Activated naive CD4-positive, alpha-beta T cell treated with anti-CD3 and anti-CD28 coated beads, Interleukin-2, amount 10 ng/mL, durations not matched to agents 7 days and 5 days (primary cell): ENCODE measurements at regions not wholly inside any gene's neighbourhood (a gene's known extent, or its start where the extent isn't known, plus 50 kb on each side); places are given as distances from the start of the nearest gene placed in this dataset.
"Not testable (repeated sequence)": the region's sequence is repeated elsewhere in the genome, so short reads cannot be mapped to it uniquely, and the experiment has no call there.

ENCODE experiments used
- CTCF ChIA-PET: fragments of 350-600 bp; sonication (Branson Sonifier 250); formaldehyde crosslinking; loops from one replicate; lab custom pipeline; 2021; ENCODE audit warnings: antibody characterized with exemption; lab: Charles Lee
- DNase-seq: peaks from one replicate; pipeline ENCODE4 v3.0.0-alpha.2; 2020
- H3K27ac Mint-ChIP-seq: one replicate; pipeline ENCODE4 v1.8.0; 2021; ENCODE audit warnings: mild to moderate bottlenecking, moderate library complexity, mixed read lengths
- H3K27me3 Mint-ChIP-seq: one replicate; pipeline ENCODE4 v1.8.0; 2021; ENCODE audit warnings: mild to moderate bottlenecking, mixed read lengths
- H3K36me3 Mint-ChIP-seq: one replicate; pipeline ENCODE4 v1.8.0; 2021; ENCODE audit warnings: mixed read lengths
- H3K4me1 Mint-ChIP-seq: one replicate; pipeline ENCODE4 v1.8.0; 2021; ENCODE audit warnings: mixed read lengths
- H3K4me3 Mint-ChIP-seq: one replicate; pipeline ENCODE4 v1.8.0; 2021; ENCODE audit warnings: mild to moderate bottlenecking, moderate library complexity, mixed read lengths
- H3K9me3 Mint-ChIP-seq: one replicate; pipeline ENCODE4 v1.8.0; 2021; ENCODE audit warnings: mixed read lengths

DNA sequence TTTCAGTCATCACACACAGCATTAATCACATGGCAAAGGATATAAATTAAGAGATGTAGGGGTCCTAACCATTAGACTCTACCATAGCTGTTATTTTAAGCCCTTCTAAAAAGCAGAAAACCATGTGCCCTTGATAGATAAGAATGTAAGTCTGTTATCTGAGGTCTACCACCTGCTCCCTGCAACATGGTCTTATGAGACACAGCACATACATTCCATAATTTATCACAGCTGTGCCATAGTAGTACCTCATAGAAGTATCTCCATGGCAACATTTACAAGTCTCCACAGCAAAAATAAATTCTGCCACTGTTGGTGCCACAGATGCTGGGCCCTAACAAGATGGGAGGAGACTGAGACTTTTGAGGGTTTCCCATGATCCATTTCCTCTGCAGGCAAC is 265.4 kb downstream of the KDM5D start:
- peaks cover 17% of the 10 kb centered on the region for H3K4me1 Mint-ChIP-seq
- H3K9me3 Mint-ChIP-seq = no peaks in the 10 kb centered on the region
- no peak overlapping the region for H3K27ac Mint-ChIP-seq
- no peak for DNase-seq
- CTCF ChIA-PET = no interaction called here
- peaks cover 51% of the 10 kb centered on the region for H3K36me3 Mint-ChIP-seq
- H3K4me3 Mint-ChIP-seq = no peak overlapping the region
- no peaks in the 10 kb centered on the region for H3K27me3 Mint-ChIP-seq

- Mint-ChIP-seq H3K4me3 (no peak overlapping the region), H3K27ac (peak overlapping the region; percentile 55), H3K9me3 (peaks cover 2% of the 10 kb centered on the region), H3K27me3 (no peaks in the 10 kb centered on the region), H3K4me1 (peaks cover 19% of the 10 kb centered on the region), H3K36me3 (peaks cover 54% of the 10 kb centered on the region)
- CTCF ChIA-PET = no interaction called here
- no peak for DNase-seq
These were observed 266.6 kb downstream of the KDM5D start for GRCh38 chrY:19477959-19478358.

DNA sequence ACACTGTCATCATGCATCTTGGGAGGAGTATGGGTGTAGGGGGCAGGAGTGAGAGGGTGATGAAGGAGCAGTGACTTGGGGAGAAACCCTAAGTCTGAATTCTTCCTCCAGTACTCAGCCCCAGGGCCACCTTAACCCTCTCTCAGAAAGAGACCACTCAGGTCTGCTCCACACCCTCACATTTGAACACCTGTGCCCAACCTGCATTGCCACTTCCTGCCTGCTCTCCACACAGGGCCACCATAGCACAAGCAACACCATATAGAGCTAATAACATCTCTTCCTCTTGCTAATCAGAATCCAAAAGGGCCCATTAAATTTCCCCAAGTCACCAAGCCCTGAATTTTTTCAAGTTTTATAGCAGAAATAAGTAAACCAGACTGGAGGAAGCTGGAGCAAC is 278.7 kb downstream of the KDM5D start:
- no peak overlapping the region for H3K27ac Mint-ChIP-seq
- no peak for DNase-seq
- CTCF ChIA-PET = no interaction called here
- peaks cover 13% of the 10 kb centered on the region for H3K4me1 Mint-ChIP-seq
- H3K9me3 Mint-ChIP-seq = peaks cover 10% of the 10 kb centered on the region
- H3K27me3 Mint-ChIP-seq = no peaks in the 10 kb centered on the region
- peaks cover 28% of the 10 kb centered on the region for H3K36me3 Mint-ChIP-seq
- no peak overlapping the region for H3K4me3 Mint-ChIP-seq

GRCh38 chrY:19456855-19457448 is 287.6 kb downstream of the KDM5D start:
- Mint-ChIP-seq H3K4me1 (no peaks in the 10 kb centered on the region), H3K9me3 (peaks cover 4% of the 10 kb centered on the region), H3K27ac (no peak overlapping the region), H3K4me3 (no peak overlapping the region), H3K36me3 (peaks cover 34% of the 10 kb centered on the region), H3K27me3 (no peaks in the 10 kb centered on the region)
- CTCF ChIA-PET = no interaction called here
- DNase-seq = no peak

DNA sequence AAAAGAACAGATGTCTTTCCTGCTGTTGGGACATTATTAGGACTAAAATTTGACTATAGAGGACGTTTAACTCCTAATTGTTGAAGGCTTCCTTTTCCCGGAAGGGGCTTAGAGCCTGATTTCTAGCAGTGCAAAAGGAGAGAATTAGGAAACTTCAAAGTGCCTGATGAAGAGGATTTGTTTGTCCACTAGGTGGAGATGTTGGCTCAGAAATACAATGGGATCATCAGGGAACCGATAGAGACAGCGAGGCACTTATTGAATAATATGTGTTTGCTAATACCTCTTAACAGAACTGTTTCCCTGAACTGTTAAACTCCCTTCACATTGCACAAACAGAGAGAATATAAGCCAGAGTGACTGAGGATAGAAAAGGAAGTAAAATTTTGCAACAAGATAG is 311.5 kb downstream of the KDM5D start:
- H3K4me1 Mint-ChIP-seq = peaks cover 11% of the 10 kb centered on the region
- CTCF ChIA-PET = interaction anchor here (1.3 to 1.5 kb wide), 2 partner anchors 69 to 73 kb away, joined by 4 to 5 read pairs; no protein-coding TSS in a partner anchor
- no peak overlapping the region for H3K4me3 Mint-ChIP-seq
- peaks cover 3% of the 10 kb centered on the region for H3K36me3 Mint-ChIP-seq
- H3K27ac Mint-ChIP-seq = no peak overlapping the region
- H3K9me3 Mint-ChIP-seq = peaks cover 3% of the 10 kb centered on the region
- no peaks in the 10 kb centered on the region for H3K27me3 Mint-ChIP-seq
- DNase-seq = no peak

GRCh38 chrY:19427736-19428518 is 316.6 kb downstream of the KDM5D start:
- Mint-ChIP-seq H3K36me3 (no peaks in the 10 kb centered on the region), H3K4me3 (no peak overlapping the region), H3K27ac (no peak overlapping the region), H3K4me1 (peaks cover 4% of the 10 kb centered on the region), H3K9me3 (no peaks in the 10 kb centered on the region), H3K27me3 (no peaks in the 10 kb centered on the region)
- no peak for DNase-seq
- CTCF ChIA-PET = no interaction called here

GRCh38 chrY:19427191-19427590 is 317.3 kb downstream of the KDM5D start:
- not testable (repeated sequence) for DNase-seq

DNA sequence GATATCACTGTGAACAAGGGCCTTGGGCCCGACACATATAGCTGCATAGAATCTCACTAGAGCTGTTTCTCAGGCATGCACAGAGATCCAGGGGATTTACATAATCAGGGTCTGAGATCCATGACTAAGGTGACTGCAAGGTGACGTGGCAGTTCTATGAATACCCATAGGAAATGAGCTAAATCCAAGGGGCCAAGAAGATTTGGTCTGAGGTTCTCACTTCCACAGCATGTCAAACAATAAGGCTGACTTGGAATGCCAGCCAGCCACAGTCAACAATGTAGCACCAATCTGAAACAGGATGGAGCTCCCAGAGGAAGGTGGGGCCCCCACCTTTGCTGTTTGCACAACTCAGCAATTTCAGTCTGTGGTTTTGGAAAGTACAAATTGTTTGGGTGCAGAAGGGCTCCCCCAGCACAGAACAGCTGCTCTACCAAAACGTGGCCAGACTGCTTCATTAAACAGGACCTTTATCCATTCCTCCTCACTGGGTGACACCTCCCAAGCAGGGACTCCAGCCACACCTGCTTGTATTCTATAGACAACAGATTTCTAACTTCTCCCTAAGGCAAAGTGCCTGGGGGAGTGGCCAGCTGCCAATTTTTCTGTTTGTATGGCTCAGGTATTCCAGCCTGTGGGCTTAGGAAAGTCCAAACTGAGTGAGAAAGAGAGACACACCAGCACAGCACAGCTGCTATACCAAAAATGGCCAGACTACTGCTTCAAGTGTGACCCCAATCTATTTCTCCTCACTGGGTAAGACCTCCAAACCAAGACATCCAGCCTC is 333.4 kb downstream of the KDM5D start:
- H3K36me3 Mint-ChIP-seq = no peaks in the 10 kb centered on the region
- peaks cover 13% of the 10 kb centered on the region for H3K4me1 Mint-ChIP-seq
- H3K9me3 Mint-ChIP-seq = no peaks in the 10 kb centered on the region
- H3K27me3 Mint-ChIP-seq = no peaks in the 10 kb centered on the region
- no peak overlapping the region for H3K27ac Mint-ChIP-seq
- H3K4me3 Mint-ChIP-seq = no peak overlapping the region
- CTCF ChIA-PET = no interaction called here
- no peak for DNase-seq

More at GRCh38 chrY:19427191-19427590, 317.3 kb downstream of the KDM5D start:
- H3K27ac Mint-ChIP-seq, H3K4me3 Mint-ChIP-seq, H3K9me3 Mint-ChIP-seq, CTCF ChIA-PET, H3K27me3 Mint-ChIP-seq, H3K36me3 Mint-ChIP-seq, H3K4me1 Mint-ChIP-seq: not testable (repeated sequence)

GRCh38 chrY:19406246-19406645 is 338.3 kb downstream of the KDM5D start:
- CTCF ChIA-PET = no interaction called here
- DNase-seq = no peak
- Mint-ChIP-seq H3K36me3 (no peaks in the 10 kb centered on the region), H3K27ac (no peak overlapping the region), H3K4me3 (no peak overlapping the region), H3K9me3 (no peaks in the 10 kb centered on the region), H3K4me1 (peaks cover 15% of the 10 kb centered on the region), H3K27me3 (no peaks in the 10 kb centered on the region)

DNA sequence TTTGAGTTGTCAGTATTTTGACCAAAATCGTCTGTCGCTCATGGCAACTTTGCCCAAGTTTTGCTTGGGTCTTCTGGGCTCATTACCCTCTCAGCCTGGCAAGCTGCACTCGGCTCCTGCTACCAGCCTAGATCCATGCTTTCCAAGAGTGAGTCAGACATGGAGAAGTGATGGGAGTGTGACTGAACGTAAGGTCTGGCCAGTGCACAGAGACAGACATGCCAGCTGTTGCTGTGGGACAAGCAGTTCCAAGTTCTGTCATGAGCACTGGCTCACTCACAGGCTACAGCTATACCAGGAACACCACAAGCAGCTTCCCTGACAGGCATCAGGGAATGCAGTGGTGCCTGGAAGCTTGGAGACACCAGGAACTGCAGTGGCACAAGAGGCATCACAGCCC is 338.9 kb downstream of the KDM5D start:
- no peak overlapping the region for H3K27ac Mint-ChIP-seq
- CTCF ChIA-PET = no interaction called here
- no peak for DNase-seq
- no peak overlapping the region for H3K4me3 Mint-ChIP-seq
- H3K36me3 Mint-ChIP-seq = no peaks in the 10 kb centered on the region
- no peaks in the 10 kb centered on the region for H3K9me3 Mint-ChIP-seq
- no peaks in the 10 kb centered on the region for H3K27me3 Mint-ChIP-seq
- peaks cover 14% of the 10 kb centered on the region for H3K4me1 Mint-ChIP-seq

DNA sequence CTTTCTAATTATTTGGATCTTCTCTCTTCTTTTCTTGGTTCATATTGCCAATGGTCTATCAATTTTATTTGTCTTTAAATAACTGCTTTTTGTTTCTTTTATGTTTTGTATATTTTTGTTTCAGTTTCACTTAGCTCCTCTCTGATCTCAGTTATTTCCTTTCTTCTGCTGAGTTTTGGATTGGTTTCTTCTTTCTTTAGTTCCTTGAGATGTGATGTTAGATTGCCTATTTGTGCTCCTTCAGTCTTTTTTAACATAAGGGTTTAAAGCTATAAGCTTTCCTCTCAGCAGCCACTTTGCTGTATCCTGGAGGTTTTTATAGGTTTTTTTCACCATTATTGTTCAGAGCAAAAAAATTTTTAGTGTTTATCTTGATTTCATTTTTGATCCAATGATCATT is 351.6 kb downstream of the KDM5D start:
- CTCF ChIA-PET = no interaction called here
- peak overlapping the region; percentile 72 for H3K27ac Mint-ChIP-seq
- H3K4me3 Mint-ChIP-seq = peak overlapping the region; percentile 44
- no peak for DNase-seq
- no peaks in the 10 kb centered on the region for H3K9me3 Mint-ChIP-seq
- H3K27me3 Mint-ChIP-seq = peaks cover 3% of the 10 kb centered on the region
- no peaks in the 10 kb centered on the region for H3K36me3 Mint-ChIP-seq
- peaks cover 23% of the 10 kb centered on the region for H3K4me1 Mint-ChIP-seq

DNA sequence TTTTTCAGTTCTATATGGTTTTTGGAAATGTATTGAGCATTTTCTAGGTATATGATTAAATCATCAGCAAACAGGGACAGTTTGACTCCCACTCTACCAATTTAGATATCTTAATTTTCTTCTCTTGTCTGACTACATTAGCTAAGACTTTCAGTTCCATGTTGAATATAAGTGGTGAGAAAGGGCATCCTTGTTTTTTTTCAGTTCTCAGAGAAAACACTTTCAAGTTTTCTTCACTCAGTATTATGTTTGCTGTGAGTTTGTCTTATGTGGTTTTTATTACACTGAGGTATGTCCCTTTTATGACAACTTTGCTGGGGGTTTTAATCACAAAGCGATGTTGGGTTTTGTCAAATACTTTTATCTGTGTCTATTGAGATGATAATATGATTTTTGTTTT is 352.6 kb downstream of the KDM5D start:
- H3K4me1 Mint-ChIP-seq = peaks cover 23% of the 10 kb centered on the region
- no peaks in the 10 kb centered on the region for H3K9me3 Mint-ChIP-seq
- H3K27ac Mint-ChIP-seq = no peak overlapping the region
- H3K36me3 Mint-ChIP-seq = no peaks in the 10 kb centered on the region
- H3K4me3 Mint-ChIP-seq = no peak overlapping the region
- CTCF ChIA-PET = no interaction called here
- peaks cover 3% of the 10 kb centered on the region for H3K27me3 Mint-ChIP-seq
- DNase-seq = no peak

GRCh38 chrY:19365321-19365720 is 379.2 kb downstream of the KDM5D start:
- Mint-ChIP-seq H3K27ac (no peak overlapping the region), H3K9me3 (no peaks in the 10 kb centered on the region), H3K4me1 (no peaks in the 10 kb centered on the region), H3K36me3 (no peaks in the 10 kb centered on the region), H3K4me3 (no peak overlapping the region), H3K27me3 (peaks cover 4% of the 10 kb centered on the region)
- CTCF ChIA-PET = no interaction called here
- DNase-seq = no peak

- no peak for DNase-seq
- H3K9me3 Mint-ChIP-seq = no peaks in the 10 kb centered on the region
- H3K4me3 Mint-ChIP-seq = no peak overlapping the region
- H3K4me1 Mint-ChIP-seq = no peaks in the 10 kb centered on the region
- no peak overlapping the region for H3K27ac Mint-ChIP-seq
- CTCF ChIA-PET = no interaction called here
- no peaks in the 10 kb centered on the region for H3K36me3 Mint-ChIP-seq
- peaks cover 4% of the 10 kb centered on the region for H3K27me3 Mint-ChIP-seq
These were observed 387.3 kb downstream of the KDM5D start for GRCh38 chrY:19357249-19357648.
